PC-3 (cell line): ENCODE measurements at regions not wholly inside any gene's neighbourhood (a gene's known extent, or its start where the extent isn't known, plus 50 kb on each side); places are given as distances from the start of the nearest gene placed in this dataset.

Experiments used
- ATAC-seq: fragments of 200-7000 bp; cut with Tn5 transposase; 2 replicates; pipeline ENCODE4 v1.9.1; 2020; ENCODE audit warnings: mild to moderate bottlenecking, moderate library complexity
- BruUV-seq: library from RNA; stranded (reverse); fragments of 400-500 nt; replicated peaks from 2 replicates; lab custom pipeline; 2021; lab: Mats Ljungman, UMichigan
- CTCF ChIA-PET: fragments of 300-600 bp; sonication (Branson Sonifier 250); formaldehyde crosslinking; loops from one replicate; lab custom pipeline; 2022; ENCODE audit warnings: antibody characterized with exemption; lab: Charles Lee
- POLR2A ChIA-PET: fragments of 300-600 bp; sonication (Branson Sonifier 250); formaldehyde crosslinking; loops from one replicate; lab custom pipeline; 2022; ENCODE audit warnings: antibody characterized with exemption; ENCODE audit not compliant: unreplicated experiment; lab: Charles Lee
- DNase-seq: peaks from one replicate; pipeline ENCODE4 v3.0.0-alpha.2; 2015
- H2AFZ ChIP-seq: fragments of 300-600 bp; sonication (generic); 2 replicates; pipeline ENCODE4 v1.6.0; 2016; ENCODE audit warnings: antibody characterized with exemption, low read length
- H3F3A ChIP-seq: fragments of 300-600 bp; sonication (generic); one replicate; pipeline ENCODE4 v1.6.0; 2017; ENCODE audit warnings: antibody characterized with exemption, low read length, control low read depth, mild to moderate bottlenecking; ENCODE audit not compliant: unreplicated experiment
- H3K27ac ChIP-seq: fragments of 300-600 bp; sonication (generic); 2 replicates; pipeline ENCODE4 v1.5.1; 2016; ENCODE audit warnings: mild to moderate bottlenecking, low read length
- H3K27me3 ChIP-seq: fragments of 300-600 bp; sonication (generic); 2 replicates; pipeline ENCODE4 v1.6.1; 2016; ENCODE audit warnings: low read length, mixed read lengths
- H3K36me3 ChIP-seq: fragments of 300-600 bp; sonication (generic); 2 replicates; pipeline ENCODE4 v1.6.1; 2016; ENCODE audit warnings: low read depth, mixed run types, low read length, mixed read lengths
- H3K4me1 ChIP-seq: fragments of 300-600 bp; sonication (generic); 2 replicates; pipeline ENCODE4 v1.5.1; 2016; ENCODE audit warnings: low read length; ENCODE audit not compliant: insufficient read depth
- H3K4me2 ChIP-seq: fragments of 300-600 bp; sonication (generic); 2 replicates; pipeline ENCODE4 v1.6.0; 2016; ENCODE audit warnings: low read length
- H3K4me3 ChIP-seq: fragments of 300-600 bp; sonication (generic); 2 replicates; pipeline ENCODE4 v1.5.1; 2016; ENCODE audit warnings: mild to moderate bottlenecking, low read length, mixed read lengths
- H3K79me2 ChIP-seq: fragments of 300-600 bp; sonication (generic); 2 replicates; pipeline ENCODE4 v1.6.1; 2017; ENCODE audit warnings: low read length, mixed read lengths
- H3K9ac ChIP-seq: fragments of 300-600 bp; sonication (generic); 2 replicates; pipeline ENCODE4 v1.6.0; 2016; ENCODE audit warnings: mild to moderate bottlenecking, low read length
- H3K9me2 ChIP-seq: fragments of 300-600 bp; sonication (generic); replicated peaks from 2 replicates; pipeline ENCODE4 v1.6.1; 2016; ENCODE audit warnings: mixed run types, low read length, mixed read lengths
- H3K9me3 ChIP-seq: fragments of 300-600 bp; sonication (generic); 2 replicates; pipeline ENCODE4 v1.6.1; 2016; ENCODE audit warnings: low read length, mixed read lengths
- H4K20me1 ChIP-seq: fragments of 300-600 bp; sonication (generic); 2 replicates; pipeline ENCODE4 v1.6.1; 2016; ENCODE audit warnings: low read length, mixed read lengths
- CTCF ChIP-seq: fragments of 300-600 bp; sonication (generic); conservative IDR thresholded peaks from 2 replicates; pipeline ENCODE4 v1.5.1; 2017; ENCODE audit warnings: antibody characterized with exemption, low read depth, mild to moderate bottlenecking, low read length
- EZH2 ChIP-seq: fragments of 300-600 bp; sonication (generic); IDR thresholded peaks from one replicate; pipeline ENCODE4 v1.6.1; 2017; ENCODE audit warnings: antibody characterized with exemption, mild to moderate bottlenecking, low read length; ENCODE audit not compliant: unreplicated experiment
- EZH2phosphoT487 ChIP-seq: fragments of 300-600 bp; sonication (generic); IDR thresholded peaks from 2 replicates; pipeline ENCODE4 v1.6.1; 2018; ENCODE audit warnings: mild to moderate bottlenecking, antibody characterized with exemption, low read length, borderline replicate concordance
- intact Hi-C: fragments of 100-400 bp; cut with micrococcal nuclease; formaldehyde crosslinking; loops from 2 replicates; pipeline ENCODE4 v1.9.0; 2023

- no peak overlapping the region for H2AFZ ChIP-seq
- DNase-seq = no peak
- H3K4me2 ChIP-seq = no peak overlapping the region
- no peaks in the 10 kb centered on the region for H4K20me1 ChIP-seq
- H3F3A ChIP-seq = no peaks in the 10 kb centered on the region
- H3K9me2 ChIP-seq = no peaks in the 10 kb centered on the region
- ChIA-PET CTCF (no interaction called here), POLR2A (no interaction called here)
- intact Hi-C loops = no loop called here
- no peak overlapping the region for H3K27ac ChIP-seq
- H3K36me3 ChIP-seq = no peaks in the 10 kb centered on the region
- no peak for ATAC-seq
- TF ChIP-seq EZH2phosphoT487 (no peak), EZH2 (no peak), CTCF (no peak)
- H3K4me1 ChIP-seq = no peaks in the 10 kb centered on the region
- no peaks in the 10 kb centered on the region for H3K9me3 ChIP-seq
- no peak overlapping the region for H3K9ac ChIP-seq
- H3K4me3 ChIP-seq = no peak overlapping the region
- no TSS peak for BruUV-seq
- no peaks in the 10 kb centered on the region for H3K27me3 ChIP-seq
- H3K79me2 ChIP-seq = no peaks in the 10 kb centered on the region
Observed at GRCh38 chr4:43898836-43899235, 549.8 kb downstream of the KCTD8 start.

GRCh38 chr4:43903456-43903855 lies 545.2 kb downstream of the KCTD8 start:
- no peak for ATAC-seq
- no peaks in the 10 kb centered on the region for H4K20me1 ChIP-seq
- POLR2A ChIA-PET = no interaction called here
- H3K27ac ChIP-seq = no peak overlapping the region
- TF ChIP-seq EZH2phosphoT487 = no peak
- TF ChIP-seq CTCF = no peak
- TF ChIP-seq EZH2 = no peak
- H3K36me3 ChIP-seq = no peaks in the 10 kb centered on the region
- no peaks in the 10 kb centered on the region for H3K9me3 ChIP-seq
- no peak overlapping the region for H2AFZ ChIP-seq
- H3K4me2 ChIP-seq = no peak overlapping the region
- no TSS peak for BruUV-seq
- no peak for DNase-seq
- H3K9ac ChIP-seq = no peak overlapping the region
- CTCF ChIA-PET = no interaction called here
- H3K9me2 ChIP-seq = no peaks in the 10 kb centered on the region
- no peaks in the 10 kb centered on the region for H3F3A ChIP-seq
- H3K79me2 ChIP-seq = no peaks in the 10 kb centered on the region
- no peaks in the 10 kb centered on the region for H3K4me1 ChIP-seq
- H3K27me3 ChIP-seq = no peaks in the 10 kb centered on the region
- intact Hi-C loops = no loop called here
- H3K4me3 ChIP-seq = no peak overlapping the region

- Histone ChIP-seq H3K27ac (no peak overlapping the region), H3K9ac (no peak overlapping the region), H2AFZ (no peak overlapping the region), H3F3A (no peaks in the 10 kb centered on the region), H3K9me3 (no peaks in the 10 kb centered on the region), H4K20me1 (no peaks in the 10 kb centered on the region), H3K4me1 (no peaks in the 10 kb centered on the region), H3K27me3 (no peaks in the 10 kb centered on the region), H3K4me2 (no peak overlapping the region), H3K4me3 (no peak overlapping the region), H3K79me2 (no peaks in the 10 kb centered on the region), H3K9me2 (no peaks in the 10 kb centered on the region), H3K36me3 (no peaks in the 10 kb centered on the region)
- ChIA-PET POLR2A (no interaction called here), CTCF (no interaction called here)
- intact Hi-C loops = no loop called here
- no peak for TF ChIP-seq EZH2
- TF ChIP-seq EZH2phosphoT487 = no peak
- TF ChIP-seq CTCF = no peak
- DNase-seq (no peak), ATAC-seq (no peak)
- BruUV-seq = no TSS peak
Observed at GRCh38 chr4:43918377-43918776, 530.2 kb downstream of the KCTD8 start.
